NT2/D1 (cell line): ENCODE measurements at regions not wholly inside any gene's neighbourhood (a gene's known extent, or its start where the extent isn't known, plus 50 kb on each side); places are given as distances from the start of the nearest gene placed in this dataset.

Source experiments
- DNase-seq: peaks from one replicate; pipeline ENCODE4 v3.0.0-alpha.2; 2011; ENCODE audit warnings: low read depth, low spot score
- H3K27me3 ChIP-seq: 2 replicates; pipeline ENCODE4 v1.6.0; 2011; ENCODE audit warnings: mild to moderate bottlenecking; ENCODE audit not compliant: insufficient read length, insufficient read depth
- H3K36me3 ChIP-seq: 2 replicates; pipeline ENCODE4 v1.6.1; 2011; ENCODE audit warnings: mild to moderate bottlenecking, low read length, mixed read lengths; ENCODE audit not compliant: insufficient read depth, insufficient read length
- H3K4me1 ChIP-seq: 2 replicates; pipeline ENCODE4 v1.5.1; 2011; ENCODE audit not compliant: insufficient read depth, insufficient read length
- H3K4me3 ChIP-seq: 2 replicates; pipeline ENCODE4 v1.5.1; 2011; ENCODE audit warnings: low read depth; ENCODE audit not compliant: insufficient read length
- H3K9ac ChIP-seq: 2 replicates; pipeline ENCODE4 v1.6.0; 2011; ENCODE audit warnings: low read depth; ENCODE audit not compliant: insufficient read length
- H3K9me3 ChIP-seq: 2 replicates; pipeline ENCODE4 v1.5.1; 2011; ENCODE audit warnings: mild to moderate bottlenecking, low read length; ENCODE audit not compliant: insufficient read depth
- SUZ12 ChIP-seq: IDR thresholded peaks from 2 replicates; pipeline ENCODE4 v1.6.1; 2011; ENCODE audit not compliant: insufficient read length, insufficient read depth; ENCODE audit errors: extremely low read depth
- YY1 ChIP-seq: IDR thresholded peaks from 2 replicates; pipeline ENCODE4 v1.6.1; 2011; ENCODE audit not compliant: insufficient read length, insufficient read depth
- ZNF274 ChIP-seq: IDR thresholded peaks from 2 replicates; pipeline ENCODE4 v1.6.1; 2011; ENCODE audit warnings: mild to moderate bottlenecking, low read depth, low read length

GRCh38 chr5:175381130-175381529, 62.9 kb downstream of the DRD1 start:
- TF ChIP-seq ZNF274 (no peak), SUZ12 (no peak), YY1 (no peak)

DNA sequence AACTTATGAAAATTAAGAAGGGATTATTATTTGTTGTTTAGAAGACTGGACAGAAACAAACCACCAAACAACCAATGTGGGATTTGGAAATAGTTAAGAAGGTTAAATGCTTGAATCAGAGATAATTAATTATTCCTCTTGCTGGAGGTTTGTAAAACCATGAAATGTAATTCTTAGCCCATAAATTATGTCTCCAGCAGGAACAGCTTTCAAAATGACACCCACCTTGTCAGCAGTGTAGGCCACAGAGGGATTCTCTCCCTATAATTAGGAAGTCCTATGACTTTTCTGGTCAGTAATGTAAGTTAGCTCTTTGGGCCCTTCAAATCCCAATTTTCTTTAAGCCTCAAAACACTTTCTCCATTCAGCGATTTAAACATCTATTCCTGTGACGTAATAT, 63.3 kb downstream of the DRD1 start:
- no peak overlapping the region for H3K9ac ChIP-seq
- TF ChIP-seq ZNF274 (no peak), YY1 (no peak), SUZ12 (no peak)
- H3K27me3 ChIP-seq, result no peaks in the 10 kb centered on the region
- no peaks in the 10 kb centered on the region for H3K4me1 ChIP-seq
- no peaks in the 10 kb centered on the region for H3K36me3 ChIP-seq
- H3K4me3 ChIP-seq, result no peak overlapping the region
- no peak for DNase-seq
- H3K9me3 ChIP-seq, result no peaks in the 10 kb centered on the region

More at GRCh38 chr5:175381130-175381529, 62.9 kb downstream of the DRD1 start:
- no peaks in the 10 kb centered on the region for H3K9me3 ChIP-seq
- no peak overlapping the region for H3K4me3 ChIP-seq
- no peak for DNase-seq
- no peak overlapping the region for H3K9ac ChIP-seq
- no peaks in the 10 kb centered on the region for H3K36me3 ChIP-seq
- no peaks in the 10 kb centered on the region for H3K4me1 ChIP-seq
- H3K27me3 ChIP-seq, result no peaks in the 10 kb centered on the region

DNA sequence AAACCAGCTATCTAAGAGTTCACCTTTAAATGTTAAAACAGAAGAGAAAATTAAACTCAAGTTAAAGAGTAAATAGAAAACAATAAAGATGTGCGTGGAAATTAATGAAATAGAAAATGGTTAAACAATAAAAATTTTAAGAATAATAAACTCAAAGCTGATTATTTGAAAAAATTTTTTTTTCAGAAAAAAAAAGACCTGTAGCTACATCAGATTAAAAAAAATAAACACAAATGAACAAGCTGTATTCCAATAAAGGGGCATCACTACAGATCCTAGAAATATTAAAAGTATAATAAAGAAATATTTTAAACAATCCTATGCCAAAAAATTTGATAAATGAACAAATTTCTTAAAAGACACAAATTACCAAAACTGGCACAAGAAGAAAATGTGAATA, 64.1 kb downstream of the DRD1 start:
- no peak for DNase-seq
- Histone ChIP-seq H3K4me1 (no peaks in the 10 kb centered on the region), H3K36me3 (no peaks in the 10 kb centered on the region), H3K27me3 (no peaks in the 10 kb centered on the region), H3K9ac (no peak overlapping the region), H3K4me3 (no peak overlapping the region), H3K9me3 (no peaks in the 10 kb centered on the region)
- TF ChIP-seq ZNF274 (no peak), SUZ12 (no peak), YY1 (no peak)

DNA sequence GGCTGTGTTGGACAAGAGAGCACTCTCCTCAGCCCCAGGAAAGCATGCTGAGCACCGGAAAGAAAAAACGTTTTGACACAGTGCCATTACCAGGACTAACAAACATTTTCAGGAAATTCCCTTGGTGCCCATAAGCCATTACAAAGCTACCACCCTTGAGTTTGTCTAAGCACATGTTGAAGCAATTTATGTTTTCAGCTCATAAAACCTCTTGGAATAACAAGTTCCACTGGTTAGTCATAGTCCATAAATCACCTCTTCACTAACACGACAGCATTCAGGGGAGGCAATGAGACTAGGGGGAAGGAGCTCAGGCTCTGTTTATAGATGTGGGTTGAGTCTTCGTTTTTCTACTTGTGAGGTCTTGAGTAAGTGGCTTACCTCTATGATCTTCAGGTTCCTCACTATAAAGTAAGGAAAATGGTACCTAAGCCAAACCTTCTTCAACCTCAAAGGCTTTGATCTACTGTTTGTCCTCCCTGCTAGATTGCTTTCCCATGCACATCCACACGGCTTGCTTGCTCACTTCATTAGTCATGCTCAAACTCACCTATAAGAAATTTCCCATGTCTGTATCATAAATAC, 65.4 kb downstream of the DRD1 start:
- H3K27me3 ChIP-seq, result no peaks in the 10 kb centered on the region
- no peak overlapping the region for H3K9ac ChIP-seq
- no peak for DNase-seq
- no peaks in the 10 kb centered on the region for H3K9me3 ChIP-seq
- TF ChIP-seq SUZ12 (no peak), YY1 (no peak), ZNF274 (no peak)
- H3K4me3 ChIP-seq, result no peak overlapping the region
- no peaks in the 10 kb centered on the region for H3K36me3 ChIP-seq
- H3K4me1 ChIP-seq, result no peaks in the 10 kb centered on the region

DNA sequence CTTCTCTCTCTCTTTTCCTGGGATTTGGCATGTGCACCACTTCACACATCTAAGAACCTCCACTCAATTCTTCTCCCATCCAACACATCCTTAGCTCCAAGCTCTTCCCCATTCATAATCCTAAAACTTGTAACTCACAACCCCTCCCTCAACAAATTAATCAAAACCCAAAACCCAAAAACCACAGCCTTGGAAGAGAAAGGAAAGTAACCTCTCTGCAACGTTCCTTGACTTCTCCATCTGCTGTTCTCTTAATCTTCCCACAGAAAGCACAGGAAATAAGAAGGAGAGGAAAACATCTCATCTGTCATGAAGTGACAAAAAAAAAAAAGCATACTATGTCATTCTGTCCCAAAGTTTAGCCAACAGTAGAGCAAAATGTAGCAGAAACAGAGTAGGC, 66.2 kb downstream of the DRD1 start:
- no peaks in the 10 kb centered on the region for H3K4me1 ChIP-seq
- no peak overlapping the region for H3K9ac ChIP-seq
- no peaks in the 10 kb centered on the region for H3K36me3 ChIP-seq
- H3K4me3 ChIP-seq, result no peak overlapping the region
- no peak for DNase-seq
- no peaks in the 10 kb centered on the region for H3K9me3 ChIP-seq
- H3K27me3 ChIP-seq, result no peaks in the 10 kb centered on the region
- TF ChIP-seq ZNF274 (no peak), YY1 (no peak), SUZ12 (no peak)

GRCh38 chr5:175374166-175374875, 69.7 kb downstream of the DRD1 start:
- Histone ChIP-seq H3K4me3 (no peak overlapping the region), H3K9ac (no peak overlapping the region), H3K4me1 (no peaks in the 10 kb centered on the region), H3K27me3 (no peaks in the 10 kb centered on the region), H3K36me3 (no peaks in the 10 kb centered on the region), H3K9me3 (no peaks in the 10 kb centered on the region)
- no peak for DNase-seq
- no peak for TF ChIP-seq SUZ12

GRCh38 chr5:175365866-175366265, 78.1 kb downstream of the DRD1 start:
- Histone ChIP-seq H3K36me3 (no peaks in the 10 kb centered on the region), H3K4me3 (no peak overlapping the region), H3K9me3 (no peaks in the 10 kb centered on the region), H3K4me1 (no peaks in the 10 kb centered on the region), H3K9ac (no peak overlapping the region), H3K27me3 (no peaks in the 10 kb centered on the region)
- TF ChIP-seq YY1 (no peak), SUZ12 (no peak), ZNF274 (no peak)
- no peak for DNase-seq
